ENCODE measurements at regions not wholly inside any gene's neighbourhood (a gene's known extent, or its start where the extent isn't known, plus 50 kb on each side); places are given as distances from the start of the nearest gene placed in this dataset.
A peak's percentile ranks its signal among the peaks of the same experiment; 100 is the strongest.
"Not testable (repeated sequence)": the region's sequence is repeated elsewhere in the genome, so short reads cannot be mapped to it uniquely, and the experiment has no call there.

DNA sequence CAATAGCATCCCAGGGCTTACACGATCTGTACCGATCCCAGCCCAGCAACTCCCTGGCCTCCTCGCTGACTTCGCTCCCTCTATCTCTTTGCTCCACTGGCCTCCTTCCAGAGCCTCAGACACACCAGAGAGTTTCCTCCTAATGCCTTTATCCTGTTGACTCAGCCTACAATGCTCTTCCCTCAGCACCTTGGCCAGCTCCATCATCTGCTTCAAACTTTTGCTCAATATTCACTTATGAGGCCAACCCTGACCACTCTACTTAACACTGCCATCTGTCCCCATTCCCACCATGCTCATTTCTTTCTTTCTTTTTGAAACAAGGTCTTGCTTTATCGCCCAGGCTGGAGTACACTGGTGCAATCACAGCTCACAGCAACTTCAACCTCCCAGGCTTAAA, 180.9 kb downstream of the CEP170 start:
- not testable (repeated sequence) for DNase-seq

DNA sequence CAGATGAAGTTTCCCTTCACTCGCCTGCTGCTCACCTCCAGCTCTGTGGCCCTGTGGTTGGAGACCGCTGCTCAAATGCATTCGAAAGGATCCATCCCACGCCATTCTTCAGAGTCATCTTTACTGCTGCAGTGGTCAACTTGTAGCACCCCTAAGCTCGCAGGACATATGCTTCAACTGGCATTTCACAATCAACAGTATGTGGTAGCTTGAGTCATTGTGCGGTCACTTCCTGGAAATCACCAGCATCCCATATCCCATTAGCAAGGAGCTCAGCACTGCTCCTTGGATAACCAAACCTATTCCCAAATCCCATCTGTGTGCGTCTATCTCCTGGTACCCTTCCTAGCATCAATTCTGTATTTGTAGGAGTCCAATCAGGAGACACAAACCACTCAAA, 188.0 kb downstream of the CEP170 start:
- DNase-seq: not testable (repeated sequence)

GRCh38 chr1:243061965-243062364, 193.1 kb downstream of the CEP170 start:
- peak in 1 of 5 donors; percentile 0 for DNase-seq

GRCh38 chr1:243055510-243055909, 199.6 kb downstream of the CEP170 start:
- DNase-seq: not testable (repeated sequence)

GRCh38 chr1:243055091-243055490, 200.0 kb downstream of the CEP170 start:
- DNase-seq: not testable (repeated sequence)

GRCh38 chr1:243054681-243055080, 200.4 kb downstream of the CEP170 start:
- not testable (repeated sequence) for DNase-seq

GRCh38 chr1:243053048-243053447, 202.0 kb downstream of the CEP170 start:
- DNase-seq: not testable (repeated sequence)

DNA sequence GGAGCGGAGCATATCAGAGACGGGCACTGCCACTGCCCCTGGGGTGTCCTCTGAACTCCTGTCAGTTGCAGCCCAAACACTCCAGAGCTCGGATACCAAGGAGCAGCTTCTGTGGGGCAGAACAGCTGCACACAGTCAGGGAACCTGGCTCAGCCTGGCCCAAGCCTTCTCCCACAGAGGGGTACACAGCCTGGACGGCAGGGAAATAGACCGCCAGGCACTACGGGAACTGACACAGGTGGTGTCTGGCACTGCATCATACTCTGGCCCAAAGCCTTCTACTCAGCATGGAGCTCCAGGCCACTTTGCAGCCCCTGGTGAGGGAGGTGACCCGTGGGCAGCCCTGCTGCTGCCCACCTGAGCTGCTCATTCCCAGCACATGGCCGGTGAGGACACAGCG, 204.5 kb downstream of the CEP170 start:
- DNase-seq: not testable (repeated sequence)

DNA sequence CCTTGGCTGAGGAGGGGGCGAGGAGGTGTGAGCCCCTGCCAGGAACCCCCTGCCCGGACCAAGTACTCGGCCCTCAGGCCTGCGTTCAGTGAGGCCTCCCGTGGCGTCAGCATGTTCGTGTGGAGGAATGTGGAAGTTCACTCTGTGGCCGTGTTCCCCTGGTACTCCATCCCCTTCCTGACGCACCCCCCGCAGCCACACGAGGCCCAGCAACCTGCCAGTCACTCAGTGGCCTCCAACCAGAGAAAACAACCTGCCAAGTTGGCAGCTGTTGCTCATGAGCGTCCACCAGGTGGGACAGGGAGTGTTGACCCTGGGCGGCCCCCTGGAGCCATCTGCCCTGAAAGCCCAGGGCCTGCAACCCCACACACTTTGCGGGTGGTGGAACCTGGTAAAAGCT, 205.4 kb downstream of the CEP170 start:
- not testable (repeated sequence) for DNase-seq

GRCh38 chr1:243021365-243021764, 233.7 kb downstream of the CEP170 start:
- not testable (repeated sequence) for DNase-seq

DNA sequence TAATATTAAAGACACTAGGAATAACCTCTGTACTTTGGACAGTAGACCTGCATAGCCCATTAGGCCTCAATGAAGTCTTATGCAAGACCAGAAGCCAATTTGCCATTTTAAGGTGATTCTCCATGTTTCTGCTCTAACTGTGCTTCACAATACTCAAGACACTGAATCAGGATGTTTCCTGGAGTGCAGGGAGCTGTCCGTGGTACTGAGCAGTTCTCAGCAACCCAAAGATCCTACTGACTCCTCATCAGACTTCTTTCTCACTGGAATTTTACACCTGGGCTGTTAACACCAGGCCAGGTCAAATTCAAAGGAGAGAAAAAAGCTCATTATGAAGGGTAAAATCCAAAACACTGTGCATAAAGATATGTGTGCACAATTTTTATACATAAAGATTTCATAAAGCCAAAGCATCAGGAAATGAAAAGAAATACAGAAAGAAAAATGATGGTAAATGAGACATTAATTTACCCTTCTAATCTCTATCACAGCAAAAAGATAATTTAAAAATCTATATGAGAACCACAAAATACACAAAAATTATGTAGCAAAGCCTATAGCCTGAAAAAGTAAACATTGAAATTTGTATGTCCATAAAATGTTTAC, 235.9 kb downstream of the CEP170 start:
- DNase-seq: peak in 3 of 5 donors; percentile 2 to 19 (median 13)

GRCh38 chr1:243010719-243011118, 244.4 kb downstream of the CEP170 start:
- DNase-seq: not testable (repeated sequence)

- not testable (repeated sequence) for DNase-seq
Observed at GRCh38 chr1:243001003-243001402, 254.1 kb downstream of the CEP170 start.

DNA sequence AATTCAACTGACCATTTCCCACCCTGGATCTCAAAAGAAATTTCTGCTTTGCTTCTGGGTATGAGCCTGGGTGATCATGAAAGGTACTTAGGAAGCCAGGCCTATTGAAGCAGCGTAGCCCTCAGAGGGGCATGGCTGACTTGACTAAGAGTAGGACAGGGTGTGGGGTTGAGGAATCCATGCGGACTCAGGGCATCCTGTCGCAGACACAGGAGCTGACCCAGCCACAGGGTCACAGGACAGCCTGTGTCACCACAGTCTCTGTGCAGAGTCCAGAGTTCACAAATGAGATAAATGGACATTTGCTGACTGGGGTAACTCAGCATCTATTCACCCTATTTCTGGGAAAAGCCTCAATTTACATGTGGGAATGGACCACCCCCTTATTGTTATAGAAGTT, 262.3 kb downstream of the CEP170 start:
- DNase-seq: not testable (repeated sequence)

- DNase-seq: not testable (repeated sequence)
Observed at GRCh38 chr1:242985096-242985495, 270.0 kb downstream of the CEP170 start.

DNA sequence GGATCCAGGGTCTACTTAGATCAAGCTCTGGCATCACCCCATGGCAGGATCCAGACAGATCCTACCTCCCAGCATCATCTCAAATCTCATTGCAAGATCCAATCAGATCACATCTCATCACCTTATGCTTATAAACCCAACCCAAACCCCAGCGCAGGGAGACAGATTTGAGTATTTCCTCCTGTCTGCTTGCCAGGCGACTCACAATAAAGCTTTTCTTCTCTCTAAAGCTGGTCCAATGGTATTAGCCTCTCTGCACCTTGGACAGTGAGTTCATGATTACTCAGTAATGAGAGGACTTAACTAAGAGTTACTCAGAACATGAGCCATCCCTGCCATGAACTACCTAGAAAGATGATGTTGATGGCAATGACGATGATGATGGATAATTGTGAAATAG, 281.7 kb downstream of the CEP170 start:
- DNase-seq: not testable (repeated sequence)

DNA sequence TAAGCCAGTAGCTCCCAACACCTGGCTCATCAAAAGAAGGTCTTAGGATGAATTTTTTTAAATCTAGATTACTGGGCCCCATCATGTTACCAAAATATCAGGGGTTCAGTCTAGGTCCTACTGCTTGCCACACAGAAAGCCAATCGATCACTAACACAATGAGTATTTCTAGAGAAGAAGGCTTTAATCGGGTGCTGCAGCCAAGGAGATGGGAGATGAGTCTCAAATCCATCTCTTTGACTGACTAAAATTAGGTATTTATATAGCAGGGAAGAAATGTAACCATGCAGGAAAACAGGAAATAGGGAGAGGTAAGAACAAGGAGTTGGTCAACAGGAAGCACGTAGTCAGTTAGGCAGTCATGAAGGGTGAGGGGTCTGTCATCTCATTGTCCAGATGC, 288.2 kb downstream of the CEP170 start:
- DNase-seq: no peak

DNA sequence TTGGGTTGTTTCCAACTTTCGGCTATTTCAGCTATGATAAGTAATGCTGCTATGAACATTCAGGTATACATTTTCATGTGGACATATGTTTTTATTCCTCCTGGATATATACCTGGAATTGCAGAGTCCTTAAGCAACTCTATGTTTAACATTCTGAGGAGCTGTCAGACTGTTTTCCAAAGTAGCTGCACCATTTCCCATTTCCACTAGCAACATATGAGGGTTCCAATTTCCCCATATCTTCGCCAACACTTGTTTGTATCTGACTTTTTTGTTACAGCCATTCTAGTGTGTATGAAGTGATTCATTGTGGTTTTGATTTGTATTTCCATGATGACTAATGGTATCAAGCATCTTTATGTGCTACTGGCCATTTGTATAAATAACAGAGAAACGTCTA, 295.7 kb downstream of the CEP170 start:
- DNase-seq: not testable (repeated sequence)

DNA sequence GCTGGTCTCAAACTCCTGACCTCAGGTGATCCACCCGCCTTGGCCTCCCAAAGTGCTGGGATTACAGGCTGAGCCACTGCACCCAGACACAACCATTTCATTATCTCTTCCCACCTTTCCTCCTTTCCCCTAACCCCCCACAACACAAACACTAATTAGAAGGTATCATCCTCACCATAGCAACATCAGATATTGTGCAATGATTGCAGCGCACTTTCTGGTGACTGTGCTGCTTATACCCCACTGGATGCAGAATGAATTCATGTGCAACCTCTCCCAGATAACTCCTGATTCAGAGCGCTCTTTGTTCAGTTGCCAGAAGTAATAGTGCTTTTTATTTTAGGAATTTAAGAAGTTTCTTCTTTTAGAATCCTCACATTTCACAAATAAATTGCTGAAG, 300.1 kb downstream of the CEP170 start:
- DNase-seq: not testable (repeated sequence)

GRCh38 chr1:242946206-242946605, 308.9 kb downstream of the CEP170 start:
- no peak for DNase-seq

DNA sequence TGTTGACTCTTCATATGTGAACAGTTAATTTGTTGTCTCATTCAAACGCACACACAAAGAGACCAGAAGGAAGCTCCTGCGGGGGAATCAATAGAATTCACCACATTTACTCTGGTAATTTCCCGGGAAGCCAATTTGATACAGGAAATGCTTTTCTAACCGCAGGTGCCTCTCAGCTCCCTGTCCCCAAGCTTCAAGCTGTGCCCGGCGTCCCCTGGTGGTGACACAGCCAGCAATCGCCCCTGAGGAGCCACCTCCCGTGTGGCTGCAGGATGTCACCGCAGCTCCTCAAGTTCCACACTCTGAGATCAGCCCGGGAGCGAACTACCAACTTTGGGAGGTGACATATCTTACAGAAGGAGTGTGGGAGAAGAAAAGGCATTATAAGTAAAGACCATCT, 318.4 kb downstream of the CEP170 start:
- not testable (repeated sequence) for DNase-seq

- not testable (repeated sequence) for DNase-seq
Observed at GRCh38 chr1:242924717-242925116, 330.4 kb downstream of the CEP170 start.

GRCh38 chr1:242923603-242924002, 331.5 kb downstream of the CEP170 start:
- DNase-seq: not testable (repeated sequence)

DNA sequence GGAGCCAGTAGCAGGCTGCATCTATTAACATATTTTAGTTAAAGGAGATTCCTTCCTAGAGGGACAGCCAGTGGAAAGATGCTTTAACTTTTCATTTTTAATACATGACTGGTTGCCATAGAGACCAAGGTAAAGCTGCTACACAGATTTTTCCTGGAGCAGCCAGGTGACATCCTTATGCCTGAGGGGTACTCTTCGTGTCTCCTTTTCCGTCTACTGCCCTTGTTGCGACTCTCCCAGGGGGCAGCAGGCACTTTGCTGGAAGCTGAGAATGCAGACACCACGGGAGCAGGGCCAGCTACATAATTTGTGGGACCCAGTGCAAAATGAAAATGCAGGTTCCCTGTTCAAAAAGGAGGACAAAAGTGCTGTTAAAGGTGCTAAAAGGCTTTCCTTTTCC, 340.4 kb downstream of the CEP170 start:
- DNase-seq: not testable (repeated sequence)

DNA sequence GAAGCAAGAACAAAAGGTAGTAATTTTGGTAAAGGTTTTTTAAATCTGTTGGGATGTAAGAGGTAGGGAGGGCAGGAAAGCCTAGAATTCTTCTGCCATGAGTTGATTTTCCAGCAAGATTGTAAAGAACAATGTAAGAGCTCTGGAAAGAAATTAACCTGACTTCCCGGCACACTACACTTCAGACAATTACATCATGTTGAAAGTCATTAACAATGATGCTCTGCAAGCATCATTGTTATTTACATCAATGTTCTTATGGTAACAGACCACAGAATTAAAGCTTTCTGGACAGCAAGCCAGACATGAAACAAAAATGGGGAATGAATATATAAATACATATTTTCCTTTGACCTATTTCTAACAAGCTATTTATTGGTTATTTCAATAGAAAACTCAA, 342.2 kb downstream of the CEP170 start:
- DNase-seq: not testable (repeated sequence)

All from T-helper 1 cell (primary cell).